DND-41 (cell line): ENCODE measurements at regions not wholly inside any gene's neighbourhood (a gene's known extent, or its start where the extent isn't known, plus 50 kb on each side); places are given as distances from the start of the nearest gene placed in this dataset.

ENCODE experiments used
- ATAC-seq: fragments of 200-7000 bp; cut with Tn5 transposase; 3 replicates; pipeline ENCODE4 v1.9.1; 2021; ENCODE audit warnings: low read depth; ENCODE audit not compliant: insufficient read depth
- DNase-seq: peaks from one replicate; pipeline ENCODE4 v3.0.0-alpha.2; 2020
- H2AFZ ChIP-seq: 2 replicates; pipeline ENCODE4 v1.6.0; 2012; ENCODE audit warnings: low read depth, low read length
- H3K27ac ChIP-seq: 2 replicates; pipeline ENCODE4 v1.5.1; 2012; ENCODE audit warnings: low read length, inconsistent platforms
- H3K27me3 ChIP-seq: fragments of 200-600 bp; sonication (generic); 2 replicates; pipeline ENCODE4 v1.6.0; 2012; ENCODE audit warnings: low read length, mild to moderate bottlenecking, inconsistent platforms; ENCODE audit not compliant: insufficient read depth, poor library complexity
- H3K36me3 ChIP-seq: 2 replicates; pipeline ENCODE4 v1.5.1; 2012; ENCODE audit warnings: low read length, inconsistent platforms; ENCODE audit not compliant: insufficient read depth
- H3K4me1 ChIP-seq: 2 replicates; pipeline ENCODE4 v1.5.1; 2012; ENCODE audit warnings: mild to moderate bottlenecking, low read length; ENCODE audit not compliant: insufficient read depth
- H3K4me2 ChIP-seq: 2 replicates; pipeline ENCODE4 v1.6.0; 2012; ENCODE audit warnings: mild to moderate bottlenecking, moderate library complexity, low read length, inconsistent platforms; ENCODE audit not compliant: insufficient read depth
- H3K4me3 ChIP-seq, 2 experiments: fragments of 200-600 bp in 1 of 2; shearing (Covaris generic) in 1 of 2; 2 replicates each; pipeline ENCODE4 v1.5.1; 2012 to 2016; ENCODE audit warnings: inconsistent platforms in 2 of 2, low read length in 2 of 2, mild to moderate bottlenecking in 2 of 2, low read depth in 1 of 2, moderate library complexity in 1 of 2
- H3K79me2 ChIP-seq: 2 replicates; pipeline ENCODE4 v1.6.0; 2012; ENCODE audit warnings: low read length, inconsistent platforms; ENCODE audit not compliant: insufficient read depth
- H3K9ac ChIP-seq: 2 replicates; pipeline ENCODE4 v1.6.0; 2012; ENCODE audit warnings: low read depth, mild to moderate bottlenecking, inconsistent platforms, low read length, moderate library complexity
- H3K9me3 ChIP-seq: 2 replicates; pipeline ENCODE4 v1.5.1; 2012; ENCODE audit warnings: low read length, moderate library complexity, mild to moderate bottlenecking, inconsistent platforms; ENCODE audit not compliant: insufficient read depth, severe bottlenecking
- H4K20me1 ChIP-seq: 2 replicates; pipeline ENCODE4 v1.6.0; 2012; ENCODE audit warnings: low read length; ENCODE audit not compliant: insufficient read depth
- EZH2 ChIP-seq: IDR thresholded peaks from 3 replicates; pipeline ENCODE4 v1.6.1; 2012; ENCODE audit warnings: borderline replicate concordance, low read depth, mild to moderate bottlenecking, moderate library complexity, low read length, inconsistent platforms; ENCODE audit not compliant: severe bottlenecking
- TF ChIP-seq, protein P1 (sequence below): IDR thresholded peaks from 2 replicates; pipeline ENCODE4 v1.5.1; 2012; ENCODE audit warnings: borderline replicate concordance, low read length, moderate library complexity, mild to moderate bottlenecking; ENCODE audit not compliant: poor library complexity, severe bottlenecking; ENCODE audit errors: extremely low read depth

DNA sequence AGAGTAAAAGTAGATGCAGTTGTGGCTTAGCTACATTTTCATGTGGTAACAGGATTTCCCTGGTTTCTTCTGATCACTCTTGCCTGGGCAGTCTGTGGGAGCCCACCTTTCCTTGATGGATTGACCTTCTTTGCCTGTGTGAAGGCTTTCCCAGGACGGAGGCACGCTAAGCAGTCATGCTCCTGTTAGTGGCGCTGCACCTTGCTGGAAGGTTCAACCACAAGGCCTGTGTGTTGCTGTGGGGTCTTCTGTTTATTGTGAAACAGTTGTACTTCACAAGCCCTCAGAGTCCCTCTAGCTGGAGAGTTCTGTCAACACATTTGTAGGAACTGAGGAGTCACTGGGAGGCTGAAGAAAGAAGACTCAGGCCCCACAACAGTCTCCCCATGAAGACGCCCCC is 402.0 kb downstream of the IRX1 start:
- no peaks in the 10 kb centered on the region for H3K36me3 ChIP-seq
- H3K27me3 ChIP-seq = no peaks in the 10 kb centered on the region
- H4K20me1 ChIP-seq = no peaks in the 10 kb centered on the region
- peak overlapping the region; percentile 22; the same call in 1 of the 2 replicates for H3K9ac ChIP-seq
- TF ChIP-seq, protein P1, sequence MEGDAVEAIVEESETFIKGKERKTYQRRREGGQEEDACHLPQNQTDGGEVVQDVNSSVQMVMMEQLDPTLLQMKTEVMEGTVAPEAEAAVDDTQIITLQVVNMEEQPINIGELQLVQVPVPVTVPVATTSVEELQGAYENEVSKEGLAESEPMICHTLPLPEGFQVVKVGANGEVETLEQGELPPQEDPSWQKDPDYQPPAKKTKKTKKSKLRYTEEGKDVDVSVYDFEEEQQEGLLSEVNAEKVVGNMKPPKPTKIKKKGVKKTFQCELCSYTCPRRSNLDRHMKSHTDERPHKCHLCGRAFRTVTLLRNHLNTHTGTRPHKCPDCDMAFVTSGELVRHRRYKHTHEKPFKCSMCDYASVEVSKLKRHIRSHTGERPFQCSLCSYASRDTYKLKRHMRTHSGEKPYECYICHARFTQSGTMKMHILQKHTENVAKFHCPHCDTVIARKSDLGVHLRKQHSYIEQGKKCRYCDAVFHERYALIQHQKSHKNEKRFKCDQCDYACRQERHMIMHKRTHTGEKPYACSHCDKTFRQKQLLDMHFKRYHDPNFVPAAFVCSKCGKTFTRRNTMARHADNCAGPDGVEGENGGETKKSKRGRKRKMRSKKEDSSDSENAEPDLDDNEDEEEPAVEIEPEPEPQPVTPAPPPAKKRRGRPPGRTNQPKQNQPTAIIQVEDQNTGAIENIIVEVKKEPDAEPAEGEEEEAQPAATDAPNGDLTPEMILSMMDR = peak; percentile 61
- TF ChIP-seq EZH2 = no peak
- H2AFZ ChIP-seq = peak overlapping the region; percentile 6; the same call in 1 of the 2 replicates
- peaks cover 92% of the 10 kb centered on the region for H3K4me1 ChIP-seq
- ATAC-seq (peak; percentile 46), DNase-seq (peak; percentile 60)
- peak overlapping the region; percentile 73 for H3K27ac ChIP-seq
- H3K4me3 ChIP-seq = no peak overlapping the region
- no peaks in the 10 kb centered on the region for H3K79me2 ChIP-seq
- H3K9me3 ChIP-seq = no peaks in the 10 kb centered on the region
- H3K4me2 ChIP-seq = no peak overlapping the region

DNA sequence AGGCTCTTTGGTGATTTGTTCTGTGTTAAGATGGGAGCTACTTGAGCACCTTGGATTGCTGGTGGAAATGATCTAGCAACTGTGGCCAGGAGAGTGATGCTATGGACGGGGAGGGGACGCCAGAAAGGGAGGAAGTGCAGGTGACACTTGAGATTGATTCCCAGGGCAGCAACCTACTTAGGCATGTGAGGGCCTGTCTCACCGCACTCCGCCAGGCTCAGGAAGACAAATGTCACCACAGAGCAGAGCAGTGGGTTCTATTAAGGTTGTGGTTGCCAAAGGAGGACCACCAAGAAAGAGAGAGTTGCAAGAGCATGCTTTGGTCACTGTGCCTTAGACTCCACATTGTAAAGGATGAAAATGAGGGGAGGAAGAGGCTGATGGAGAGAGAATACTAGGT is 404.3 kb downstream of the IRX1 start:
- Histone ChIP-seq H3K9ac (peak overlapping the region; percentile 27), H2AFZ (0 out of 2 replicates have a peak overlapping the region, but pooled peaks have one; percentile 3), H3K9me3 (no peaks in the 10 kb centered on the region)

DNA sequence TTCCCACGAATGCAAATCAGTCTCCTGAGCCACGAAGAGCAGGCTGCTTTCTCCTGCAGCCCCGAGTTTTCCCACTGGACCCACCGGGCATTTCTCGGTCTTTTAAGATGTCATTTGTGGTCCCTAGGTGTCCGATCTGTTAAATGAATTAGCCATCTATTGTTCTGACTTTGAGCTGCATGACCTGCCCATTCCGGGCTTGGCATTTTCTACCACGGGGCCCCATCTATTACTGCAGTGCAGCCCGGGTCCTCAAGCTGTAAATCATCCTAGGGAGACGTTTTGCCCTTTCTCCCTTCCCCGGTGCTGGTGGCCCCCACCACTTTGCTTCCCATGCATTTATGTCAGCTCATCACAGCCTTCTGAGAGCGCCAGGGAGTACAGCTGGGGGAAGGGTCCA is 405.4 kb downstream of the IRX1 start:
- no peak for DNase-seq
- Histone ChIP-seq H3K9ac (no peak overlapping the region; the same call in 1 of the 2 replicates), H2AFZ (no peak overlapping the region), H3K9me3 (no peaks in the 10 kb centered on the region), H3K4me2 (no peak overlapping the region), H3K4me3 (no peak overlapping the region), H3K79me2 (no peaks in the 10 kb centered on the region), H4K20me1 (no peaks in the 10 kb centered on the region), H3K4me1 (peaks cover 59% of the 10 kb centered on the region), H3K27me3 (no peaks in the 10 kb centered on the region), H3K36me3 (no peaks in the 10 kb centered on the region), H3K27ac (peak overlapping the region; percentile 73)
- ATAC-seq = no peak
- no peak for TF ChIP-seq EZH2
- TF ChIP-seq, protein P1 = no peak

More for the DNA sequence above, 404.3 kb downstream of the IRX1 start:
- ATAC-seq (peak; percentile 92), DNase-seq (peak; percentile 89)
- H3K27me3 ChIP-seq = no peaks in the 10 kb centered on the region
- H3K4me2 ChIP-seq = peak overlapping the region; percentile 6; the same call in 1 of the 2 replicates
- H3K79me2 ChIP-seq = no peaks in the 10 kb centered on the region
- no peak overlapping the region for H3K4me3 ChIP-seq
- TF ChIP-seq, protein P1 = no peak
- no peak for TF ChIP-seq EZH2
- H4K20me1 ChIP-seq = no peaks in the 10 kb centered on the region
- H3K27ac ChIP-seq = peak overlapping the region; percentile 73
- H3K36me3 ChIP-seq = no peaks in the 10 kb centered on the region
- H3K4me1 ChIP-seq = peaks cover 70% of the 10 kb centered on the region

DNA sequence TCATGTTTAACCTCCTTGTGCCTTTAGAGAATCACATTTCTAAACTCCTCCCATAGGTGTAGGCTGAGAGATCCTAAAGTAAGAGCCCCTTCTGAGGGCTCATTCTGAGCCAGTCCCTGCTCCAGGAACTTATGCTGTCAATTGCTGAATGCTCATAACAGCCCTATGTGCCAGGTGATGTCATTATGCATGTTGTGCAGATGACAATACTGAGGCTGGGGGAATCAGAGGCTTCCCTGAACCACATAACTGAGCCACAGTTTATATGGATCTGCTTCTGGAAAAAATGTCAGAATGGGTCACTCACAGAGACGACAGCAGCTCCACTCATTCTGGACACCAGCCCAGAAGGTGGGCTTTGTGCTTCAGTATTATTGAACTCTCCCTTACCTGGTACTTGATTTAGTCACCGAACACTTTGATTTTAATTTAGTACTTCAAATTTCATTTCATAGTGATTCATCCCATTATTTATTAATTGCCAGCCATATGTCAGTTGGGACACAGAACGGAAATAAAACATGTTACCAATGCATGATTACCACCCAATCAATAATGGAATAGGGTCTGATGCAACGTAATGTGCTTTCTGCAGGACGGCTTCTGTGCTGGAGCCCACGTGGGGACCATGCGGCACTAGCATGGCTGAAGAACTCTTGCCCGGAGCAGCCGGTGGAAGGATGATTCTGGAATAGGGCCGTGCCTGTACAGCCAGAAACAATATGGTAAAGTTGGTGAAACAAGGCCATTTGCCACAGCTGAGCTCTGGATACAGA is 406.3 kb downstream of the IRX1 start:
- Histone ChIP-seq H3K27ac (peak overlapping the region; percentile 59), H3K4me2 (no peak overlapping the region), H3K9me3 (no peaks in the 10 kb centered on the region), H3K4me3 (no peak overlapping the region), H3K9ac (no peak overlapping the region), H3K4me1 (peaks cover 49% of the 10 kb centered on the region), H3K36me3 (no peaks in the 10 kb centered on the region), H3K27me3 (no peaks in the 10 kb centered on the region), H4K20me1 (no peaks in the 10 kb centered on the region), H2AFZ (no peak overlapping the region), H3K79me2 (no peaks in the 10 kb centered on the region)
- TF ChIP-seq, protein P1 = no peak
- TF ChIP-seq EZH2 = no peak
- no peak for ATAC-seq
- DNase-seq = no peak
